GM12865 (cell line): ENCODE measurements at regions not wholly inside any gene's neighbourhood (a gene's known extent, or its start where the extent isn't known, plus 50 kb on each side); places are given as distances from the start of the nearest gene placed in this dataset.

Experiments used
- DNase-seq: peaks from one replicate; pipeline ENCODE4 v3.0.0; 2010; ENCODE audit warnings: low read depth
- H3K4me3 ChIP-seq: 2 replicates; pipeline ENCODE4 v1.5.1; 2011; ENCODE audit warnings: mild to moderate bottlenecking, low read depth, low read length, control low read depth
- TF ChIP-seq, protein P1 (sequence below): IDR thresholded peaks from 2 replicates; pipeline ENCODE4 v1.5.1; 2011; ENCODE audit warnings: low read length, control low read depth, low read depth, inconsistent platforms; ENCODE audit not compliant: insufficient read depth; ENCODE audit errors: missing control alignments

DNA sequence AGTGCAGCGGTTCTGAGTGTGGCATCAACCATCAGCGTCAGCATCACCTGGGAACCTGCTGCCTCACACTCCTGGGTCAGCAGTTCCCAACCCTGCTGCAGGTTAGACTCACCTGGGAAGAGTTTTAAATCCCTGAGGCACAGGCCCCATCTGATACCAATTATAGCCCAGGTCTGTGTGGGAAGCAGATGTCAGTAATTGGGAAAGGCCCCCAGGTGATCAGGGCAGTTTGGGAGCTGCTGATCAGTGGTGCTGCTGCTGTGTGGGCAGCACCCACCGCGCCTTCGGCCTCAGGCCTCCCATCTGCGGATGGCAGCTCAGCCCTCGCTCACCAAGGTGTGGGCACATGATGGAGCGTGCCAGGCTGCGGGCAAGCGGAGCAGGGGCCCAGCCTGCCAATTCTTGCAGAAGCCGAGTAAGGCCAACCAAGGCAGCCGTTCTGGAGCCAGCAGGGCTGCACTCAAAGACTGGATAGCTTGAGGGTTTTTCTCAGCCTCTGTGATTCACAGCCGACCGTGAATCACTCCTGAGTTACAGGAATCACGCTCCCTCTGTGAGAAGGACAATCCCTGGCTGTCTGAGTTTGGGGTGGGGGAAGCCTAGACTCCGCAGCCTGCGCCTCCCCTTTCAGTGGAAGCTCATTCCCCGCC lies 155.6 kb upstream of the SFSWAP start:
- DNase-seq = no peak
- H3K4me3 ChIP-seq = no peak overlapping the region
- TF ChIP-seq, protein P1, sequence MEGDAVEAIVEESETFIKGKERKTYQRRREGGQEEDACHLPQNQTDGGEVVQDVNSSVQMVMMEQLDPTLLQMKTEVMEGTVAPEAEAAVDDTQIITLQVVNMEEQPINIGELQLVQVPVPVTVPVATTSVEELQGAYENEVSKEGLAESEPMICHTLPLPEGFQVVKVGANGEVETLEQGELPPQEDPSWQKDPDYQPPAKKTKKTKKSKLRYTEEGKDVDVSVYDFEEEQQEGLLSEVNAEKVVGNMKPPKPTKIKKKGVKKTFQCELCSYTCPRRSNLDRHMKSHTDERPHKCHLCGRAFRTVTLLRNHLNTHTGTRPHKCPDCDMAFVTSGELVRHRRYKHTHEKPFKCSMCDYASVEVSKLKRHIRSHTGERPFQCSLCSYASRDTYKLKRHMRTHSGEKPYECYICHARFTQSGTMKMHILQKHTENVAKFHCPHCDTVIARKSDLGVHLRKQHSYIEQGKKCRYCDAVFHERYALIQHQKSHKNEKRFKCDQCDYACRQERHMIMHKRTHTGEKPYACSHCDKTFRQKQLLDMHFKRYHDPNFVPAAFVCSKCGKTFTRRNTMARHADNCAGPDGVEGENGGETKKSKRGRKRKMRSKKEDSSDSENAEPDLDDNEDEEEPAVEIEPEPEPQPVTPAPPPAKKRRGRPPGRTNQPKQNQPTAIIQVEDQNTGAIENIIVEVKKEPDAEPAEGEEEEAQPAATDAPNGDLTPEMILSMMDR = no peak

DNA sequence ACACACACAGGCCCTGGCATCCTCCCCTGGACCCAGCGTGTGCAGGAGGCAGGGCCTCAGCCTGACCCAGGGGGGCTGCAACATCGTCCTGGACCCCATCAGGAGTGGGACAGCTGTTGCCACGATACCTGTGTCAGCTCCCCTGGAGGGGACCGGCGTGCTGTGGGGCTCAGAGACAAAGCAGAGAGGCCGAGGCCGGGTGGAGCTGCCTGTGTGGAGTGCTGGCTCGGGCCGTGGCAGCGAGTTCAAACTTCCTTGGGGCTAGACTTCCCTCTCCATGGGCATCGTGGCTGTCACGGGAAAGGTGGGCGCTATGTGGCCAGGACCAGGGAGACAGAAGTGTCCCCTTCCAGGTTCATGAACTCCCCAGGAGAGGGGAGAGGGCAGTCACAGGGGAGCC lies 155.0 kb upstream of the SFSWAP start:
- no peak for DNase-seq
- TF ChIP-seq, protein P1 = no peak

DNA sequence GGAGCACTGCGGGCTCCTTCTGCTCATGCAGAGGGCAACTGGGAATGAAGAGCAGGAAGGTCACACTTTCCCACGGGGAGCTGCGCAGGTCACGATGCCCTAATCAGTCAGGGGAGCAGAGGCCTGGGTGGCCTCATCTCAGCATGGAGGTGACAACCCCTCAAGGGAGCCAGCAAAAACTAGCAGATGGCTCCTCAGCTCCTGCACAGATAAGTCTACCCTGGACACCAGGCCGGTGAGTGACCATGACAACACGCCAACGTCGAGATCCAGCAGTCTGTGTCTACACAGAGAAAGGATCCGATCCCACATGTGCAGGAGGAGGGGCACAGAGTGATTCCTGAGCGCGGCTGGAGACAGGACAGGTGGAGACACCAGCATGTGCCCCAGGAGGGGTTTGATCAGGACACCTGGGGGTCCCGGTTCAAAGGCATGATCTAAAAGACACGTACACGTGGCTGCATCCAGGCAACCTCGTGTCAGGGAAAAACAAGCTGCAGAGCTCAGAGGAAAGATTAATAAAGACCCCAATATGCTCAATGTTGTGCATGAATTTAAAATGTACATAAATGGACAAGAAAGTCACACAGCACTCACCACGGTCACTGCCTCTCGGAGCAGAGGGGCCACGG lies 153.7 kb upstream of the SFSWAP start:
- no peak overlapping the region for H3K4me3 ChIP-seq
- TF ChIP-seq, protein P1 = no peak
- DNase-seq = no peak

More for the DNA sequence above, 155.0 kb upstream of the SFSWAP start:
- H3K4me3 ChIP-seq = no peak overlapping the region

DNA sequence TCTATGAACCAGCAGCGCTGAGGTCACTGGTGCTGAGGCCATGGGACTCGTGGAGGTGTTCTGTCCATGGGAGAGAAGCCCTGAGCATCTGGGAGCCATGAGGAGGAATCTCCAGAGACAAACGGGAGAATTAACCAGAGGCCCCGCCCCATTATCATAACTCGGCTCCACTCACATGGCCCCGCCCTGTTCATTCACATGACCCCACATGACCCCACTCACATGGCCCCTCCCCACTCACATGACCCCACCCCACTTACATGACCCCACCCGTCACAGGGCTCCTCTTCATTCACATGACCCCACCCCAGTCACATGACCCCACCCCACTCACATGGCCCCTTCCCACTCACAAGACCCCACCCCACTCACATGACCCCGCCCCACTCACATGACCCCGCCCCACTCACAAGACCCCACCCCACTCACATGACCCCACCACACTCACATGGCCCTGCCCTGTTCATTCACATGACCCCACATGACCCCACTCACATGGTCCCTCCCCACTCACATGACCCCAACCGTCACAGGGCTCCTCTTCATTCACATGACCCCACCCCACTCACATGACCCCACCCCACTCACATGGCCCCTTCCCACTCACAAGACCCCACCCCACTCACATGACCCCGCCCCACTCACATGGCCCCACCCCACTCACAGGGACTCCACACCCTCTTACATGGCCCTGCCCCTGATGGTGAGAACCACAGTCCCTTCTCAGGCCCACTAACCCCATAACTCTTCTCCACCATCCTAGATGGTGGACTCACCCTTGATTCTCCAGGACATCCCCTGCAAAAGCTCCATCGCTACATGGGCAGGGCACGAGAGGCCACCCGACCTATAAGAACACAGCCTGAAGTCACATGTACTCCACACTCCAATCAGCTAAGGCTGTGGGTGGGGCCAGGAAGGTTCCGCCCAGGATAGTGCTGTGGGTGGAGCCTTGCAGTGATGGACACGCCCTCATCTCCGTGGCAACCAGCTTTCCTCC lies 151.1 kb upstream of the SFSWAP start:
- DNase-seq = peak; percentile 11
- H3K4me3 ChIP-seq = no peak overlapping the region
- TF ChIP-seq, protein P1 = no peak

DNA sequence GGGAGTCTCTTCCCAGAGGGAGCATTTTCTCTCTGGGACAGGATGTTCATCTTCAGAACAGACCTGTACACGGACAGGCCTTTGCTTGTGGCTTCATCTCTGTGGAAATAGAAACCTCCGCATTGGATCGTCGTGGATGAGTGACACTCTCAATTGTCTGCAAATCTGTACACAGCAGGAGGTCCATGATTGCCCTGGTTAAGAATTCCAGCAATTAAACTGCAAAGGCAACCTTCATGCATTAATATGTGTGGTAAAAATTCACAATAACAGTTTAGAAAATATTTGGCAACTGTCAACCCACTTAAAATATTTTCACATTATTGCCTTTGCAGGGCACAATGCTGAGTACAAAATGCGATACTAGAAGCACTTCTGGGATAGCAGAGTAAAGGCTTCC lies 149.8 kb upstream of the SFSWAP start:
- TF ChIP-seq, protein P1 = no peak
- H3K4me3 ChIP-seq = no peak overlapping the region
- DNase-seq = no peak

DNA sequence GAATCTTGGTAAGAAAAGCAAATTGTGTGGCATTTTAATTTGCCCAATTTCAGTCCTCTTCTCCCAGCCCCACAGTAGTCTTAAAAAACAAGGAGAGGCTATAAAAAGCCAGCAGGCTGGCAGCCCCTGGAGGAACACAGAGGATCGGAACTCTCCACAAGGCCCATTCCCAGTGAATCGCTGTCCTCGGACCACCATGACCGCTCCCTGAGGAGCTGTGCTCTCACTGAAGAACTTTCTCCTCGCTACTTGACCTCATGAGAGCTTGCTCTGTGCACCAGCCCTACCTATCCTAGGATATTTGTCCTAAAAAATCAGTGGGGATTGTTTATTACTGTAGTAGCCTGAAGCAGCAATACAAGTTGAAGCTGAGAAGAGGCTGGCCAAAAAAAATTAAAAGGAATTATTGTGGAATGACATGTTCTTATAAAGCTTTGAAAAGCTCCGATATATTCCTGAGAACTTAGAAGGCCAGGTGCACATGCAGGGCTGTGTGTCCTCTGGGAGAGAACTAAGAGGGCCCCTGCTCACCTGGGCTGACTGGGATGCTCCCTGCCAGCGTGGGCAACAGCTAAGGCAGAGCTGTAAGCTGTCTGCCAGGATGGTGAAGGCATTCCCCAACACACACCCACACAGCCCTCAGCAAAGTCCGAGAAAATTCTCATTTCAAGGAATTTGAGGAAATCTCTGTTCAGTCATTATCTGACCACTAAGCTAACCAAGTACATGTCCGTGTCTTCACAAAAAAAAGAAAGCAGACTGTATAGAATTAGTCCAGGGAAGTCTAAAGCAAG lies 148.8 kb upstream of the SFSWAP start:
- TF ChIP-seq, protein P1 = no peak
- no peak overlapping the region for H3K4me3 ChIP-seq
- DNase-seq = no peak
